ACC112 (cell line): ENCODE measurements at regions not wholly inside any gene's neighbourhood (a gene's known extent, or its start where the extent isn't known, plus 50 kb on each side); places are given as distances from the start of the nearest gene placed in this dataset.

Experiments used
- H2AFZ ChIP-seq: fragments of 200-600 bp; sonication (generic); one replicate; pipeline ENCODE4 v1.6.0; 2017; ENCODE audit warnings: antibody characterized with exemption, low read length; ENCODE audit not compliant: unreplicated experiment
- H3K27ac ChIP-seq: fragments of 200-600 bp; sonication (generic); 2 replicates; pipeline ENCODE4 v1.5.1; 2014; ENCODE audit warnings: low read depth, mild to moderate bottlenecking, antibody characterized with exemption, low read length, moderate library complexity
- H3K27me3 ChIP-seq: fragments of 200-600 bp; sonication (generic); 2 replicates; pipeline ENCODE4 v1.6.1; 2014; ENCODE audit warnings: mild to moderate bottlenecking, antibody characterized with exemption, low read length, moderate library complexity, mixed read lengths; ENCODE audit not compliant: insufficient read depth
- H3K36me3 ChIP-seq: fragments of 200-600 bp; sonication (generic); 2 replicates; pipeline ENCODE4 v1.6.1; 2016; ENCODE audit warnings: mild to moderate bottlenecking, antibody characterized with exemption, low read length, moderate library complexity, mixed read lengths; ENCODE audit not compliant: insufficient read depth
- H3K4me1 ChIP-seq: fragments of 200-600 bp; sonication (generic); one replicate; pipeline ENCODE4 v1.6.1; 2016; ENCODE audit warnings: low read length, mixed read lengths; ENCODE audit not compliant: insufficient read depth, unreplicated experiment, control insufficient read depth
- H3K4me3 ChIP-seq: fragments of 200-600 bp; sonication (generic); 2 replicates; pipeline ENCODE4 v1.5.1; 2014; ENCODE audit warnings: mild to moderate bottlenecking, low read depth, low read length
- H3K79me2 ChIP-seq: fragments of 200-600 bp; sonication (generic); one replicate; pipeline ENCODE4 v1.6.0; 2016; ENCODE audit warnings: low read length; ENCODE audit not compliant: control insufficient read depth, unreplicated experiment, insufficient read depth

DNA sequence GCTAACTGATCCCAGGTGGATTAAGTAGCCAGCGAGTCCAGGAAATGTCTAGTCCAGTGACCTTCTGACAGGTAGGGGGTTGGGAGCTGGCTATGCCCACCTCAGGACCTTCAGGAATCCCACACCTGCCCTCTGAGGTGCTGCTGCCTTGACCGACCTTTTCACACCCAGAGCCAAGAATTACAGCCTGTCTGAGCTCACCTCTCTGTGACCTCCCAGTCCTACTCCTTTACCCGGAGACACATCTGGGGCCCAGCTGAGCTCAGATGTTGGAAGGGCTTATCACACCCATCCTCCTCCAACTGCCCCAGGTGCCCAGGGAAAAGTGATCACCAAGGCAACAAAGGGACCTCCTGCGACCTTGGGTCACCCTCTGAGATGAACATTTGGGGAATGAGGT is 413.3 kb upstream of the TNP1 start:
- H2AFZ ChIP-seq = no peak overlapping the region
- H3K79me2 ChIP-seq = no peaks in the 10 kb centered on the region
- peaks cover 13% of the 10 kb centered on the region for H3K4me1 ChIP-seq
- no peak overlapping the region for H3K27ac ChIP-seq
- no peak overlapping the region for H3K4me3 ChIP-seq
- H3K36me3 ChIP-seq = no peaks in the 10 kb centered on the region
- no peaks in the 10 kb centered on the region for H3K27me3 ChIP-seq

DNA sequence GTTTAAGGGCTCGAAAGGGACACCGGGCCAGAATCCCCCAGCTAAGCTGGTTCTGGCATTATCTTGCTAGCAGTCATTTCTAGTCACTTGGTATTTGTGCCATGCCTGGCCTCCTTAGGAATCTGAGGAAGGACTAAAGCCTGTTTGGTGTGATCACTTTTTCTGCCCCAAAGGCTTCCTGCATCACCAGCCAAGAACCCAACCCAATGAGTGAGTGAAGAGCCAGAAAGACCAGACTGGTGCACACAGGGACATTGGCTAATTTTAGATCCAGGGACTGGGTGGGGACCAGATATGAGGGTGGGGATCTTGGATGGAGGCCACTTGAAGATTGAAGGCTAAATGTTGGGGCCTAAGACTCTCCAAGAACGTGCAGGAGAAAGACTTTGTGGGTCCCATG is 411.9 kb upstream of the TNP1 start:
- Histone ChIP-seq H3K27me3 (no peaks in the 10 kb centered on the region), H3K36me3 (no peaks in the 10 kb centered on the region)

DNA sequence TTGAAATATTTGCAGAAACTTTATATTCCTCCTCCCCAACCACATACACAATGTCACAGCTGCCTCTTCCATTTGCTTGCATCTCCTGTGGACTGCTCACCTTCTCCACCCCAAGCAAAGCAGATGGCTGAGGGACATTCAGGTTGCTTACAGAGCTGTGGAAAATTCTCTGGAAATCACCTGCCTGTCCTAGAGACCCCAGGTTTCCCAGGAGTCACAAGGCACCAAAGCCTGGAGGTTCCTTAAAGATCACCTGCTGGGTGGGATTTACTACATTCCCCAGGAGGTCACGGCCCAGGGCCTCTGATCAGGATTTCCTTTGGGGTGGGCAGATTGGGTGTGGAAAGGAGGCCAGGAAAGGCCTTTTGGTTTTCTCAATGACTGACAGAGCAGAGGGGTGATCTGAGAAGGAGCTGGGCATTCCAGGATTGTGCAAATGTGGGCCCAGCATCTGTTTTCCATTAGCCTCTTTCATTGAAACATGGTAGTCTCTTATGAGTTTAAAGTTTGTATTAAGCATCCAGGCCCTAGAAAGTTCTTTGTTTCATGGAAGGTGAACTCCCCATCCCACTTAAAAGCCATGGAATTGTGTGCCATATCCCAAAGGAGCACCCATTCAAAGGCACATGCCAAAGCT is 410.7 kb upstream of the TNP1 start:
- no peaks in the 10 kb centered on the region for H3K36me3 ChIP-seq
- H2AFZ ChIP-seq = no peak overlapping the region
- H3K27ac ChIP-seq = no peak overlapping the region
- H3K4me3 ChIP-seq = no peak overlapping the region
- H3K27me3 ChIP-seq = no peaks in the 10 kb centered on the region
- no peaks in the 10 kb centered on the region for H3K79me2 ChIP-seq
- no peaks in the 10 kb centered on the region for H3K4me1 ChIP-seq

More for the DNA sequence above, 411.9 kb upstream of the TNP1 start:
- H2AFZ ChIP-seq = no peak overlapping the region
- no peak overlapping the region for H3K27ac ChIP-seq
- H3K79me2 ChIP-seq = no peaks in the 10 kb centered on the region
- no peaks in the 10 kb centered on the region for H3K4me1 ChIP-seq
- H3K4me3 ChIP-seq = no peak overlapping the region

DNA sequence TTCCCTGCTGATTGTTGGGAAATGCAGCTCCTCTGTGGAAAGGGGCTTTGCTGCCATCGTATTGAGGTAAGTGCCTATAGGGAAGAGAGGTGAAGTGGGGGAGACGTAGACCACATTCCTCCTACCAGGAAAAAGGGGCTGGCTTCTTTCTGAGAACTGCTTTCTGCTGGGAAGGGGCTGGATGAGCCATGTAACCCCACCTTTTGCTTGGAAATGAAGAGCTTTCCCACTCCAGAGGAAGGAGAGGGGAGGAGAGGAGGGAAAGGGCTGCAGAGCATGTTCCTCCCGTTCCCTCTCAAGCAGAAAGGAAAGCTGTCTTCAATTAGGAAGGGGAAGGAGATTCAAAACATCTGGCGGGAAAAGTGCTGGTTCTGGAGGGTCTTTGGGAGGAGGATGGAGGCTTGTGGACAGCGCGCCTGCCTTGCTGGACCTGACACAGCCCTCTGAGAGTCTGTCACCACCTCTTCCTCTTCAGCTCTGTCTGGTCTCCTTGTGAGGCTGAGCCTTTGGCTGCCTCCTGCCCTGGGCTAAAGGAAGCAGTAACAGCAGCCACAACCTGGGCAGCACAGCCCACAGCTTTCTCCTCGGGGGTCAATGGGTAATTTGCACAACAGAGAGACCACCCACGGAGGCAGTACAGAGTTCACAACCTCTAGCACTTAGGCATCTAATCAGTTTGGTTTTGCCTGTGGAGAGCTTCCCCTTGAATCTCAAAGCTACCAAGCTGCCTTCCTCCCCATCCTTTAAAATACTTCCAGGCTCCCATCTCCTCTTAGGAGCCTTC is 410.0 kb upstream of the TNP1 start:
- Histone ChIP-seq H2AFZ (no peak overlapping the region), H3K4me1 (no peaks in the 10 kb centered on the region), H3K27ac (no peak overlapping the region), H3K4me3 (no peak overlapping the region), H3K79me2 (no peaks in the 10 kb centered on the region), H3K36me3 (no peaks in the 10 kb centered on the region), H3K27me3 (no peaks in the 10 kb centered on the region)

DNA sequence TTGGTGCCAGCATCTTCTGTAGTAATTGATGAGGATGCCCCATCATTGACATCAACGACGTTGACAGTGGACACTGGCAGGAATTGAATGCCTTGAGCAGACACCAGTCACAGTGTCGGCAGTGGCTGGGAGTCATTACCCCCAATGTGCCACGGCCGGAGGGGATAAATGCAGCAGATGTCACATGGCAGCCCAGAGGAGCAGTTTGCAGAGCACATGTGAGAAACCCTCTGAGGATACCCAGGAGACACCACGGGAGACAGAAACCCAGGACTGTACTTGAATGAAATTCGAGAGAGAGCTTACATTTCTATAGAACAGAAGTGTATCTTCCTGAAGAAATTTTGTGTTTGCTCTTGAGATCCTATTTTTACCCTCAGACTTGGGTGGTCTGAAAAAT is 409.1 kb upstream of the TNP1 start:
- Histone ChIP-seq H3K36me3 (no peaks in the 10 kb centered on the region), H3K79me2 (no peaks in the 10 kb centered on the region), H2AFZ (no peak overlapping the region), H3K27me3 (no peaks in the 10 kb centered on the region), H3K4me1 (no peaks in the 10 kb centered on the region), H3K4me3 (no peak overlapping the region), H3K27ac (no peak overlapping the region)

DNA sequence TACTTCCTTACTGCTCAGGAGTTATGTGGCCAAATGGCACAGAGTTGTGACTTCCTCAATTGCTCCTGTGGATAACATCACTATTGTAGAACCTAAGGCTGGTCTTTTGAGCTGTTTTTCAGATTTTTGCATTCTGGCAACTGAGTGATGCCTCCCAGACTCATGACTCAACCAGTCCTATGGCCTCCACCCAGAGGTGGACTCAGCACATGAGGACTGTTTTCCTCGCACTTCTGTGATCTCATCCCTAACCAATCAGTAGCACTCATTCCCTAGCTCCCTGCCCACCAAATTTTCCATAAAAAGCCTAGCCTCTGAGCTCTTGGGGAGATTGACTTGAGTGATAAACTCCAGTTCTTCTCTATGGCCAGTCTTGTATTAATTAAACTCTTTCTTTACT is 407.9 kb upstream of the TNP1 start:
- Histone ChIP-seq H3K36me3 (no peaks in the 10 kb centered on the region), H3K27me3 (no peaks in the 10 kb centered on the region), H2AFZ (no peak overlapping the region), H3K27ac (no peak overlapping the region), H3K4me3 (no peak overlapping the region), H3K79me2 (no peaks in the 10 kb centered on the region), H3K4me1 (no peaks in the 10 kb centered on the region)

DNA sequence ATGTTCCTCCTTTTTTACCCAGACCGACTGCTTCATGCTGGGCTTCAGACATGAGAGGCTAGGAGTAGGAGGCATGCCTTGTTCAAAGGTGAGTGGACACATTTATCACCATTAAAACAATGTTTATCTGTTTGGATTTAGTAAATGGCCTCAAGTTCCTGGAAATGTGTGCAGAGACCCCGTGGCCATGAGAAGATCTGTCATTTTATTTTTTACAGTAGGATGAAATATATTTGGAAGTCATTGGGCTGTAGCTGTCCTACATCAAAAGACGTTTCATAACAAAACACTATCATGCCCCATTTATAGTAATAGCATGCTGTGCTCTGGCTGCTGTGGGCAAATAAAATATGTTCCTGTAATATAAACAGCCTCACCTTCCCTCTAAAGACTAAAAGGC is 403.9 kb upstream of the TNP1 start:
- Histone ChIP-seq H3K36me3 (no peaks in the 10 kb centered on the region), H3K4me1 (no peaks in the 10 kb centered on the region), H3K79me2 (no peaks in the 10 kb centered on the region), H3K27ac (no peak overlapping the region), H2AFZ (no peak overlapping the region), H3K27me3 (no peaks in the 10 kb centered on the region), H3K4me3 (no peak overlapping the region)

DNA sequence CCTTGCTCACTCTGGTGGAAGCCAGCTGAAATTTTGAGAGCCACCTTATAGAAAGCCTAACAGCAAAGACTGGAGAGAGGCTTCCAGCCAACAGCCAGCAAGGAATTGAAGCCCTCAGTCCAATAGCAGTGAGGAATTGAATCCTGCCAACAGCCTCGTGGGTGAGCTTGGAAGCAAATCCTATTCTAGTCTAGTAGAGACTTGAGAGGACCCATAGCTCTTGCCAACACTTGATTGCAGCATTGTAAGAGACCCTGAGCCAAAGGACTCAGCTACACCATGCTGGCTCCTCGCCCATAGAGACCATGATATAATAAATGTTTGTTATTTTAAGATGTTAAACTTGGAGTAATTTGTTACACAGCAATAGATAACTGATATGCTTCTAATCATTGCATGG is 403.0 kb upstream of the TNP1 start:
- Histone ChIP-seq H3K27me3 (no peaks in the 10 kb centered on the region), H3K4me3 (no peak overlapping the region), H3K27ac (no peak overlapping the region), H2AFZ (no peak overlapping the region), H3K36me3 (no peaks in the 10 kb centered on the region), H3K79me2 (no peaks in the 10 kb centered on the region), H3K4me1 (no peaks in the 10 kb centered on the region)

DNA sequence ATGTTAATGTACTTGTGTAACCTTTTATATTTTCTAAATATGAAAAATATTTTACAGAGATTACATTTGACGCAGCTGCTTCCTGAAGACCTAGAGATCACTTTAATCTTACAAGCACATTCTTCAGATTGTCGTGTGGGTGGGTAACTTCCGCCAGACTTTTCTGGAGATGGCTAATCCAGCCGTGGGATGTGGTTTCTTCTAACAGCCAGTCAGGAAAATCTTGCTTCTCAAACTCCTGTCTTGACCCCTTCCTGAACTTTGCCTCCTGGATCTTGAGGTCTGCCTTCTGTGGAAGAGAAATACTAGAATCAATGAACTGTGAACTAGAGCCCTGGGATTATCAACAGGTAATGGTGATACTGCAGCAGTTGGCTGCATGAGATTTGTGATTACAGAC is 401.6 kb upstream of the TNP1 start:
- no peaks in the 10 kb centered on the region for H3K4me1 ChIP-seq
- no peak overlapping the region for H3K27ac ChIP-seq
- no peaks in the 10 kb centered on the region for H3K79me2 ChIP-seq
- no peak overlapping the region for H3K4me3 ChIP-seq
- H3K27me3 ChIP-seq = no peaks in the 10 kb centered on the region
- no peaks in the 10 kb centered on the region for H3K36me3 ChIP-seq
- no peak overlapping the region for H2AFZ ChIP-seq

DNA sequence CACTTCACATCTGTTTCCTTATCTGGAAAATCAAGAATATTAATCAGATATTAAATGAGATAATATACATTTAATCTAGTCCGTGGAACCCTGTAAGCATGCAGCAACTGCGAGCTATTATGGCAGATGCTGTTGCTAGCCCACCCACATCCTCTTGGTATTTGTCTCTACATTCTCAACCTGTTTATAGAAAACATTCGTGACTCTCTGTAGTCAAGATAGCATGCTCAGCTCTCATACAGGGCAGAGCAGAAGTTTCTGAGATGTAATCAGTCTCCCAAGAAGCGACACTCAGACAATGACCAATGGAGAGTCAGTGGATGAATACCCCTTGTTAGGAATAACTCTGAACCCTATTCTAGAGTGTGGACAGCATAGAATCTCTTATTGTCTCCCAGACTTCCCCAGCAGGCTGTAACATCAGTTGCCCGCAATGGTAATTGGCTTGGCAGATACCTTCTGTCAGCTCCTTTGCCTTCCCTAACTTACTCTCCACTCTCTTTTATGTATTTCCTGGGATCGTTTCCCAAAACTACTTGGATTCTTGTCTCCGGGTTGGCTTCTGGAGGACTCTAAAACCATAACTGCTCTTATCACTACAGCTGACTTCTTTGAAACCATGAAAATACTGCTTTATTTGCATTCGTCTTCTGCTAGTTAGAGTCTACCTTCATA is 400.7 kb upstream of the TNP1 start:
- Histone ChIP-seq H3K36me3 (no peaks in the 10 kb centered on the region), H3K79me2 (no peaks in the 10 kb centered on the region), H3K27ac (no peak overlapping the region), H2AFZ (no peak overlapping the region), H3K4me1 (no peaks in the 10 kb centered on the region), H3K4me3 (no peak overlapping the region), H3K27me3 (no peaks in the 10 kb centered on the region)

DNA sequence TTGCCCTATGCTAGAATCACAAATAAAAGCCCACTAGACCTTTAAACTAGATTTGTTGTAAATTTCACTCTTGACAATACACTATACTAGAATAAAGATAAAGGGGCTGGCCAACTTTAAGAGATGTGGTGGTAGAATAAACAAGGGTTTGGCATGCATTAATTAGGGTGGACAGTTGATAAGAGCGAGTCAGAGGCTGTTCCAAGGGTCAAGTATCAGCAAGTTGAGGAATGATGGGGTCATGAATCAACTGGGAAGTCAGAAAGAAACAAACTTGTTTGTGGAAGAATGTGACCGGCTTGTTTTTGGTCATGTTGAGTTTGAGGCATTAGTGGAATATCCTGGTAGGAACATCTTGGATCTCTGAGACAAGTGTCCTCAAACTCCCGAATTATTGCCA is 398.3 kb upstream of the TNP1 start:
- Histone ChIP-seq H2AFZ (no peak overlapping the region), H3K4me3 (no peak overlapping the region), H3K27ac (no peak overlapping the region), H3K36me3 (no peaks in the 10 kb centered on the region), H3K4me1 (no peaks in the 10 kb centered on the region), H3K27me3 (no peaks in the 10 kb centered on the region), H3K79me2 (no peaks in the 10 kb centered on the region)
